PC-9 (cell line): ENCODE measurements at regions not wholly inside any gene's neighbourhood (a gene's known extent, or its start where the extent isn't known, plus 50 kb on each side); places are given as distances from the start of the nearest gene placed in this dataset.

Experiments
- EZH2 ChIP-seq: fragments of 200-600 bp; sonication (generic); IDR thresholded peaks from 2 replicates; pipeline ENCODE4 v1.8.0; 2017; ENCODE audit warnings: antibody characterized with exemption, low read depth
- TF ChIP-seq, protein P1 (sequence below): fragments of 200-600 bp; sonication (generic); conservative IDR thresholded peaks from 2 replicates; pipeline ENCODE4 v1.6.1; 2017; ENCODE audit warnings: mixed run types, antibody characterized with exemption, mild to moderate bottlenecking, moderate library complexity

DNA sequence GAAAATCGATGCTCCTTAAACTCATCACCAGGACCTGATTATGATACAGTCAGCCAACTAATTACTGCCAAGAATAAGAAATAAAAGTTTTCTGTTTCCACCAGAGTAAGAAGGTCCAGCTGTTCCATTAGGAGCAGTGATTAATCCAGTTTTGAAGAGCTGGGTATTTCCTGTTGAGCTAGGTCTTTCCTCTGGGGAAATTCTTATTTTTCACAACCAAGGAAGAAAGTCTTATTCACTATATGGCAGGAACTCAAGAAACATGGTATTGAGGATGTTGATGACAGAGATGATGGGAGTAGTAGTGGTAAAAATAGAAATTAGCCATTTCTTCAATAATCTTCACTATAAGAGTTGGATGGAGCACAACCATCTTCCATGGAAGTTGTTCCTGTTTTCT lies 374.6 kb upstream of the RUNX1 start:
- TF ChIP-seq, protein P1, sequence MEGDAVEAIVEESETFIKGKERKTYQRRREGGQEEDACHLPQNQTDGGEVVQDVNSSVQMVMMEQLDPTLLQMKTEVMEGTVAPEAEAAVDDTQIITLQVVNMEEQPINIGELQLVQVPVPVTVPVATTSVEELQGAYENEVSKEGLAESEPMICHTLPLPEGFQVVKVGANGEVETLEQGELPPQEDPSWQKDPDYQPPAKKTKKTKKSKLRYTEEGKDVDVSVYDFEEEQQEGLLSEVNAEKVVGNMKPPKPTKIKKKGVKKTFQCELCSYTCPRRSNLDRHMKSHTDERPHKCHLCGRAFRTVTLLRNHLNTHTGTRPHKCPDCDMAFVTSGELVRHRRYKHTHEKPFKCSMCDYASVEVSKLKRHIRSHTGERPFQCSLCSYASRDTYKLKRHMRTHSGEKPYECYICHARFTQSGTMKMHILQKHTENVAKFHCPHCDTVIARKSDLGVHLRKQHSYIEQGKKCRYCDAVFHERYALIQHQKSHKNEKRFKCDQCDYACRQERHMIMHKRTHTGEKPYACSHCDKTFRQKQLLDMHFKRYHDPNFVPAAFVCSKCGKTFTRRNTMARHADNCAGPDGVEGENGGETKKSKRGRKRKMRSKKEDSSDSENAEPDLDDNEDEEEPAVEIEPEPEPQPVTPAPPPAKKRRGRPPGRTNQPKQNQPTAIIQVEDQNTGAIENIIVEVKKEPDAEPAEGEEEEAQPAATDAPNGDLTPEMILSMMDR, result no peak
- no peak for TF ChIP-seq EZH2
